ENCODE measurements at regions not wholly inside any gene's neighbourhood (a gene's known extent, or its start where the extent isn't known, plus 50 kb on each side); places are given as distances from the start of the nearest gene placed in this dataset.

DNA sequence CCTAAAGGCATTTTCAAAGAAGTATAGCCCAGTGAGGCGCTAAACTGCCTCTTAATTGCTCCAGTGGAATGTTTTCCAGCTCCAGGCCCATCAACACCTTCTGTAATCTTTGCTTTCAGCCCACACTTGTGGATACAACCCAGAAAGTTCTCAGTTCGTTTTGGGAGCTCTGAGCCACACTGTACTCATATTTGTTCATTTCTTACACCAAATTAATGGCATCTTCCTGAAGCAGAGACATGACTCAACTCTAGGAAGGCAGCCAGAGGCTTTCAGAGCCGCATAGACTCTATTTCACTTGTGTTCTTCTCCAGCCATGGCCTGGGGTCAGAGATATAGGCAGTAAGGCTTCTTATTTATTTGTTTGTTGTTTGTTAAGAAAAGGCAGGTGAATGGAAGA is 175.5 kb upstream of the NCAM1 start:
- Histone ChIP-seq H3K36me3 (no peaks in the 10 kb centered on the region), H3K4me3 (no peak overlapping the region), H3K4me1 (peaks cover 0 to 22% (median 13%) of the 10 kb centered on the region in 3 donors), H3K27ac (peak overlapping the region in 2 of 4 donors; percentile 34 to 43), H3K27me3 (peaks cover 0 to 27% (median 0%) of the 10 kb centered on the region in 4 donors), H3K9me3 (no peaks in the 10 kb centered on the region)
- DNase-seq = no peak
- intact Hi-C loops (cut with DNase I) = loop anchor here (10.0 kb wide), 1 partner anchor 191 kb away; no protein-coding TSS in a partner anchor
- TF ChIP-seq, protein P1, sequence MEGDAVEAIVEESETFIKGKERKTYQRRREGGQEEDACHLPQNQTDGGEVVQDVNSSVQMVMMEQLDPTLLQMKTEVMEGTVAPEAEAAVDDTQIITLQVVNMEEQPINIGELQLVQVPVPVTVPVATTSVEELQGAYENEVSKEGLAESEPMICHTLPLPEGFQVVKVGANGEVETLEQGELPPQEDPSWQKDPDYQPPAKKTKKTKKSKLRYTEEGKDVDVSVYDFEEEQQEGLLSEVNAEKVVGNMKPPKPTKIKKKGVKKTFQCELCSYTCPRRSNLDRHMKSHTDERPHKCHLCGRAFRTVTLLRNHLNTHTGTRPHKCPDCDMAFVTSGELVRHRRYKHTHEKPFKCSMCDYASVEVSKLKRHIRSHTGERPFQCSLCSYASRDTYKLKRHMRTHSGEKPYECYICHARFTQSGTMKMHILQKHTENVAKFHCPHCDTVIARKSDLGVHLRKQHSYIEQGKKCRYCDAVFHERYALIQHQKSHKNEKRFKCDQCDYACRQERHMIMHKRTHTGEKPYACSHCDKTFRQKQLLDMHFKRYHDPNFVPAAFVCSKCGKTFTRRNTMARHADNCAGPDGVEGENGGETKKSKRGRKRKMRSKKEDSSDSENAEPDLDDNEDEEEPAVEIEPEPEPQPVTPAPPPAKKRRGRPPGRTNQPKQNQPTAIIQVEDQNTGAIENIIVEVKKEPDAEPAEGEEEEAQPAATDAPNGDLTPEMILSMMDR (IDR thresholded peaks at IDR 0.05) = no peak
- TF ChIP-seq POLR2A (IDR thresholded peaks at IDR 0.05) = no peak
- WGBS, 2 donors = 42 to 45% methylated on average over 3 of the region's 3 CpGs

- no peak overlapping the region for H3K27ac ChIP-seq
- no peak for DNase-seq
- peaks cover 0 to 25% (median 0%) of the 10 kb centered on the region in 4 donors for H3K27me3 ChIP-seq
- H3K9me3 ChIP-seq = no peaks in the 10 kb centered on the region
- H3K4me1 ChIP-seq = peaks cover 0 to 22% (median 13%) of the 10 kb centered on the region in 3 donors
- TF ChIP-seq POLR2A (IDR thresholded peaks at IDR 0.05) = no peak
- TF ChIP-seq, protein P1 (IDR thresholded peaks at IDR 0.05) = no peak
- H3K4me3 ChIP-seq = no peak overlapping the region
- no peaks in the 10 kb centered on the region for H3K36me3 ChIP-seq
- intact Hi-C loops (cut with DNase I) = loop anchor here (10.0 kb wide), 1 partner anchor 191 kb away; no protein-coding TSS in a partner anchor
- WGBS, 2 donors = 95 to 100% methylated on average over 1 to 2 of the region's 3 CpGs
These were observed 175.0 kb upstream of the NCAM1 start for GRCh38 chr11:112786196-112786595.

DNA sequence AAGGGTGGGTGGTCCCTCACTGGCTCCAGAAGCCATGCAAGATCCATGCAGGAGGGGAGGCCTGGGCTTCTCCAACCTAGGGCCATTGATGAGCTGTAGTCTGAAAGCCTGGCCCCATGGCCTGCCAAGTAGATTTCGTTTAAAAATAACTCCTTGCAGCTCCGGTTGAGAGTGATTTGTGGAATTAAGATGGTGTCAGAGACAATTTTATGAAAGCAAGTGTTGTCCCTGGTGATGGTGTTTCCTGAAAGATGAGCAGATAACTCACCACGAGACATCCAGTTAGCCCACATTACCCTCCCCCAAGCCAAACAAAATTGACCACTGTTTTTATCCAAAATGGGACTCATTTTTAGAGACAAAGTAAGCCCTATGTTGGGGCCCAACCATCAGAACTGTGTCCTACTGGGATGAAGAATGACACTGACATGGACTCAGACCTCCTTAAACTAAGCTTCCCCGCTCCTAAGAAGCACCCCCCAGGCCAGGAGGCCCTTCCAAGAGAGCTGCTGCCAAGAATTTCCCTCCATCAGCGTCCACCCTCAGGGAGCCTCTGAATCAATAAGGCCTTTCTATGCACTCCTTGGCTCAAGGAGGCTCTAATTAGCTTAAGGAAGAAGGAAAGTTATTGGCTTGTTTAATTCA is 174.2 kb upstream of the NCAM1 start:
- H3K27ac ChIP-seq = no peak overlapping the region
- no peak for TF ChIP-seq POLR2A (IDR thresholded peaks at IDR 0.05)
- TF ChIP-seq, protein P1 (IDR thresholded peaks at IDR 0.05) = no peak
- H3K4me1 ChIP-seq = peaks cover 0 to 22% (median 13%) of the 10 kb centered on the region in 3 donors
- 36 to 74% methylated on average over 3 to 4 of the region's 5 CpGs for WGBS, 2 donors
- H3K36me3 ChIP-seq = no peaks in the 10 kb centered on the region
- DNase-seq = no peak
- intact Hi-C loops (cut with DNase I) = loop anchor here (10.0 kb wide), 1 partner anchor 192 kb away; no protein-coding TSS in a partner anchor
- peaks cover 0 to 17% (median 0%) of the 10 kb centered on the region in 4 donors for H3K27me3 ChIP-seq
- H3K4me3 ChIP-seq = no peak overlapping the region
- no peaks in the 10 kb centered on the region for H3K9me3 ChIP-seq

DNA sequence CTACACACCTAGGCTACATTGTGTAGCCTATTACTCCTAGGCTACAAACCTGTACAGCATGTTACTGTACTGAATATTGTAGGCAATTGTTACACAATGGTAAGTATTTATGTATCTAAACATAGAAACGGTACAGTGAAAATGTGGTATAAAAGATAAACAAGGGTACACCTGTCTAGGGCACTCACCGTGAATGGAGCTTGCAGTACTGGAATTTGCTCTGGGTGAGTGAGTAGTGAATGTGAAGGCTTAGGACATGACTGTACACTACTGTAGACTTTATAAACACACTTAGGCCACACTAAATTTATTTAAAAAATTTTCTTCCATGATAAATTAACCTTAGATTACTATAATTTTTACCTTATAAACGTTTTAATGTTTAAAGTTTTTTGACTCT is 171.7 kb upstream of the NCAM1 start:
- 41 to 46% methylated on average over 3 of the region's 3 CpGs for WGBS, 2 donors
- H3K9me3 ChIP-seq = no peaks in the 10 kb centered on the region
- H3K36me3 ChIP-seq = no peaks in the 10 kb centered on the region
- H3K4me1 ChIP-seq = peaks cover 0 to 16% (median 9%) of the 10 kb centered on the region in 3 donors
- no peak overlapping the region for H3K4me3 ChIP-seq
- TF ChIP-seq, protein P1 (IDR thresholded peaks at IDR 0.05) = no peak
- TF ChIP-seq POLR2A (IDR thresholded peaks at IDR 0.05) = no peak
- no peak for DNase-seq
- H3K27ac ChIP-seq = no peak overlapping the region
- H3K27me3 ChIP-seq = peaks cover 0 to 8% (median 0%) of the 10 kb centered on the region in 4 donors
- intact Hi-C loops (cut with DNase I) = loop anchor here (10.0 kb wide), 1 partner anchor 195 kb away; no protein-coding TSS in a partner anchor

GRCh38 chr11:112790286-112790685 is 170.9 kb upstream of the NCAM1 start:
- H3K4me1 ChIP-seq = peaks cover 0 to 8% (median 1%) of the 10 kb centered on the region in 3 donors
- 76 to 83% methylated on average over 3 of the region's 3 CpGs for WGBS, 2 donors
- no peaks in the 10 kb centered on the region for H3K9me3 ChIP-seq
- TF ChIP-seq POLR2A (IDR thresholded peaks at IDR 0.05) = no peak
- TF ChIP-seq, protein P1 (IDR thresholded peaks at IDR 0.05) = no peak
- DNase-seq = no peak
- intact Hi-C loops (cut with DNase I) = no loop called here
- peaks cover 0 to 5% (median 0%) of the 10 kb centered on the region in 4 donors for H3K27me3 ChIP-seq
- no peak overlapping the region for H3K4me3 ChIP-seq
- no peak overlapping the region for H3K27ac ChIP-seq
- H3K36me3 ChIP-seq = no peaks in the 10 kb centered on the region
